ENCODE measurements at regions not wholly inside any gene's neighbourhood (a gene's known extent, or its start where the extent isn't known, plus 50 kb on each side); places are given as distances from the start of the nearest gene placed in this dataset.

DNA sequence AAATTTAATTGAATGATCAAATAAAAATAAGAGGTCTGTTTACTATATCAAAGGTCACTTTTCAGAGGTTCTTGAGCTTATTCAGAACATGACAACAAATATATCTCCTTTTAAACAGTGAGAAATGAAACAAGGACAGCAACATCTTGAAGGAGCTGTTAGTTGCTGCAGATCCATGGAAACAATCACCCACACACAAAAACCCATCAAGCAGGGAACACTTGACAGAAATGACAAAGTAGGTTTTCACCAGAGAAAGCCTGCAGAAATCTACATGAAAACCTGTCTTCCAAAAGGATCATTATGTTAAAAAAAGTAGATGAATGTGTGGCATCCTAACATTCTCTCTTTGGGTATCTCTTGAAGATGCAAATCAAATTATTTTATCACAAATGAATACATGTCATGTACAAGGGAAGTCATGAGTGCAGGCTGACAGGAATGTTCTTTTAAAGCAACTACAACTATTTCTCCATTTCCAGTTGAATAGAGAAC, 203.0 kb downstream of the GRIA2 start:
- no peaks in the 10 kb centered on the region for H3K27me3 ChIP-seq
- no peak overlapping the region for H3K4me3 ChIP-seq
- no peak overlapping the region for H3K27ac ChIP-seq
- no peak for DNase-seq
- H3K36me3 ChIP-seq, result no peaks in the 10 kb centered on the region
- TF ChIP-seq CTCF (IDR thresholded peaks at IDR 0.05), result no peak
- H3K9me3 ChIP-seq, result no peaks in the 10 kb centered on the region
- intact Hi-C loops (cut with DNase I), result no loop called here
- H3K4me1 ChIP-seq, result no peaks in the 10 kb centered on the region

DNA sequence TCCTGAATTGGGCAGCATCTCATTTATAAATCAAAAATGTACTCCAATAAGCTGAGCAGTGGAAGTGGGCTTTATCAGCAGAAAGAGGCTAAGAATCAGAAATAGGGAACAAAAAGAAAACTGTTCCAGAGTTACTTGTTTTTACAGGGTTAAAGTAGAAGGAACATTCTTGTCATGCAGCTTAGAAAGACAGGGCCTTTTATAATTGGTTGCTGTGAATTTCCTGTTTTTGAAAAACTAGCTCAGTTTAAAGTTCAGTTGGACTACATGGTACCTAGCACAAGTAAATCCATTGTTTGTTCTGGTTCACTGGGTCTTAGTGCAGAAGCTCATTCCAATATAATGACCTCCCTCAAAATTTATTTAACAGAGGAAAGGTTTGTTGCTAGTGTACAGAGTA, 200.8 kb downstream of the GRIA2 start:
- intact Hi-C loops (cut with DNase I), result no loop called here
- Histone ChIP-seq H3K4me1 (no peaks in the 10 kb centered on the region), H3K27me3 (no peaks in the 10 kb centered on the region), H3K27ac (no peak overlapping the region), H3K9me3 (no peaks in the 10 kb centered on the region), H3K4me3 (no peak overlapping the region), H3K36me3 (no peaks in the 10 kb centered on the region)
- TF ChIP-seq POLR2A (IDR thresholded peaks at IDR 0.05) (no peak), POLR2AphosphoS5 (IDR thresholded peaks at IDR 0.05) (no peak), EP300 (IDR thresholded peaks at IDR 0.05) (no peak), CTCF (IDR thresholded peaks at IDR 0.05) (no peak)
- DNase-seq, result no peak

Small RNAs in the stretch of these regions (small RNA-seq; reads per million reads assigned to genes)
- 0 reads per million in 3 donors for gene RF00019

All from sigmoid colon (tissue), 5 donors.